ENCODE measurements at regions not wholly inside any gene's neighbourhood (a gene's known extent, or its start where the extent isn't known, plus 50 kb on each side); places are given as distances from the start of the nearest gene placed in this dataset.

DNA sequence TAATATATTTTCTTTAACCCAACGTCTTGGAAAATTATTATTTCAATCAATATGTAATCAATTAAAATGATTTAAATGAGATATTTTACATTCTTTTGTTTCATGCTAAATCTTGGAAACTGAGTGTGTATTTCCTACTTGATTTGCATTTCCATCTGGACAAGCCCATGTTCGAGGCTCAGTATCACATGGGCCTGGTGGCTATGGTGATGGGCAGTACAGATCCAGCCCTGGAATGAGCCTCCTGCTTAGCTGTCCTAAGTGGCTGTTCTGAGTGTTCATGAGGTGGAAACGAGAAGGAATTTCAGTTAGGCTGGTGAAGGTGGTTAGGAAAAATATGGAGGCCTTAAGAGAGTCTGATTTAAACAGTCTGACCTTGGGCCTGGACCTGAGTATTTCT is 73.0 kb upstream of the ATXN1 start:
- H3K4me3 ChIP-seq (ENCODE audit: control insufficient read depth in 2 of 3, extremely low read depth in 1 of 3, insufficient read depth in 2 of 3, low read depth in 1 of 3, low read length in 3 of 3) = no peak overlapping the region
- TF ChIP-seq CTCF (optimal IDR thresholded peaks at IDR 0.05 in 1 of 3, IDR thresholded peaks at IDR 0.05 in 1 of 3, conservative IDR thresholded peaks at IDR 0.05 in 1 of 3; ENCODE audit: extremely low read depth in 1 of 3, insufficient read depth in 2 of 3, low read length in 3 of 3) (no peak), EZH2 (IDR thresholded peaks at IDR 0.05; ENCODE audit: low read length) (no peak)
- FAIRE-seq (no peak), DNase-seq (ENCODE audit: low read depth, low spot score) (no peak)
- H3K27me3 ChIP-seq (ENCODE audit: control insufficient read depth, extremely low read depth, insufficient read depth, low read length) = no peaks in the 10 kb centered on the region
- no peaks in the 10 kb centered on the region for H3K79me2 ChIP-seq (ENCODE audit: control insufficient read depth, insufficient read depth, low read length)
- no peak overlapping the region for H3K4me2 ChIP-seq (ENCODE audit: control insufficient read depth, extremely low read depth, insufficient read depth, low read depth, low read length)
- no peak overlapping the region for H2AFZ ChIP-seq (ENCODE audit: control insufficient read depth, low read length)
- no peaks in the 10 kb centered on the region for H3K36me3 ChIP-seq (ENCODE audit: control insufficient read depth in 2 of 2, extremely low read depth in 1 of 2, insufficient read depth in 2 of 2, low read length in 2 of 2)
- H3K9me3 ChIP-seq (ENCODE audit: control insufficient read depth, low read depth, low read length) = no peaks in the 10 kb centered on the region
- no peaks in the 10 kb centered on the region for H3K4me1 ChIP-seq (ENCODE audit: control insufficient read depth, extremely low read depth, insufficient read depth, low read length)
- H3K9me1 ChIP-seq (ENCODE audit: control insufficient read depth, extremely low read depth, insufficient read depth, low read length) = no peaks in the 10 kb centered on the region
- H4K20me1 ChIP-seq (ENCODE audit: control insufficient read depth, extremely low read depth, insufficient read depth, low read length) = no peaks in the 10 kb centered on the region
- H3K9ac ChIP-seq (ENCODE audit: control insufficient read depth, extremely low read depth, insufficient read depth, low read length) = no peak overlapping the region
- H3K27ac ChIP-seq (ENCODE audit: control insufficient read depth, insufficient read depth, low read length) = no peak overlapping the region
- dilution Hi-C loops (cut with MboI; ENCODE audit: extremely low pct_ligation_motif_present, low sequenced_read_pairs) = no loop called here

DNA sequence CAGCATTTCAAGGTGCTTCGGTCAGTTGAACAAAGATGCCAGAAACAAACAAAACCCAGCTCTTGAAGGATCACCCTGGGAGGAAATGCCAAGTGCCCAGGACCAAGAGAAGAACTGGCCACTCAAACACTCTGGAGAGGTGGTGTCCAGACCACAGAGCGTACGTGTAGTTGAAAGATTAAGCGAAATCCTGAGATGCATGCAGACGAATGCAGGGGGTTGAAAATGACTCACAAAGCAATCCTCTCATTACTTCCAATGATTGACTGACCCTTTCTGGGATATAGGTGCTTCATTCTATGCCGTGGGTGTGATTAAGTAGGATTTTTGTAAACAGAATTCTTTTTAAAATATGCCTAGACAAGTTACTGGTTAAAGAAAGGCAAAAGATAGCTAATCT is 71.5 kb upstream of the ATXN1 start:
- Histone ChIP-seq H4K20me1 (ENCODE audit: control insufficient read depth, extremely low read depth, insufficient read depth, low read length) (no peaks in the 10 kb centered on the region), H2AFZ (ENCODE audit: control insufficient read depth, low read length) (no peak overlapping the region), H3K9ac (ENCODE audit: control insufficient read depth, extremely low read depth, insufficient read depth, low read length) (no peak overlapping the region), H3K4me3 (ENCODE audit: control insufficient read depth in 2 of 3, extremely low read depth in 1 of 3, insufficient read depth in 2 of 3, low read depth in 1 of 3, low read length in 3 of 3) (no peak overlapping the region), H3K36me3 (ENCODE audit: control insufficient read depth in 2 of 2, extremely low read depth in 1 of 2, insufficient read depth in 2 of 2, low read length in 2 of 2) (no peaks in the 10 kb centered on the region), H3K27me3 (ENCODE audit: control insufficient read depth, extremely low read depth, insufficient read depth, low read length) (no peaks in the 10 kb centered on the region), H3K79me2 (ENCODE audit: control insufficient read depth, insufficient read depth, low read length) (no peaks in the 10 kb centered on the region), H3K9me1 (ENCODE audit: control insufficient read depth, extremely low read depth, insufficient read depth, low read length) (no peaks in the 10 kb centered on the region), H3K4me1 (ENCODE audit: control insufficient read depth, extremely low read depth, insufficient read depth, low read length) (no peaks in the 10 kb centered on the region), H3K4me2 (ENCODE audit: control insufficient read depth, extremely low read depth, insufficient read depth, low read depth, low read length) (no peak overlapping the region), H3K27ac (ENCODE audit: control insufficient read depth, insufficient read depth, low read length) (no peak overlapping the region), H3K9me3 (ENCODE audit: control insufficient read depth, low read depth, low read length) (no peaks in the 10 kb centered on the region)
- dilution Hi-C loops (cut with MboI; ENCODE audit: extremely low pct_ligation_motif_present, low sequenced_read_pairs) = no loop called here
- TF ChIP-seq CTCF (optimal IDR thresholded peaks at IDR 0.05 in 1 of 3, IDR thresholded peaks at IDR 0.05 in 1 of 3, conservative IDR thresholded peaks at IDR 0.05 in 1 of 3; ENCODE audit: extremely low read depth in 1 of 3, insufficient read depth in 2 of 3, low read length in 3 of 3) (no peak), EZH2 (IDR thresholded peaks at IDR 0.05; ENCODE audit: low read length) (no peak)
- FAIRE-seq (no peak), DNase-seq (ENCODE audit: low read depth, low spot score) (no peak)
